ENCODE measurements at regions not wholly inside any gene's neighbourhood (a gene's known extent, or its start where the extent isn't known, plus 50 kb on each side); places are given as distances from the start of the nearest gene placed in this dataset.

GRCh38 chrX:111013778-111014455 is 82.1 kb upstream of the PAK3 start:
- POLR2A ChIA-PET (ENCODE audit: unreplicated experiment) = no interaction called here

More at GRCh38 chrX:111013778-111014455, 82.1 kb upstream of the PAK3 start:
- no peak overlapping the region for H2AK5ac ChIP-seq (ENCODE audit: low read depth, low read length)
- DNase-seq (no peak), ATAC-seq (ENCODE audit: low read depth) (no peak)
- H3K9me1 ChIP-seq (ENCODE audit: insufficient read depth, low read length) = no peaks in the 10 kb centered on the region
- H4K8ac ChIP-seq (ENCODE audit: low read depth in 2 of 2, low read length in 2 of 2) = no peak overlapping the region
- no peak overlapping the region for H4K5ac ChIP-seq (ENCODE audit: low read depth, low read length)
- intact Hi-C loops (cut with micrococcal nuclease) (no loop called here), in situ Hi-C loops (cut with MboI; ENCODE audit: low sequenced_read_pairs) (no loop called here), dilution Hi-C loops (cut with HindIII; ENCODE audit: low sequenced_read_pairs, unreplicated experiment) (no loop called here)
- CTCF ChIA-PET = no interaction called here
- no peaks in the 10 kb centered on the region for H3K9me3 ChIP-seq (ENCODE audit: control insufficient read depth, insufficient read depth, low read length)
- TF ChIP-seq BHLHE40 (IDR thresholded peaks at IDR 0.05; ENCODE audit: low read depth, low read length) (no peak), CTCF (conservative IDR thresholded peaks at IDR 0.05; ENCODE audit: low read depth, low read length) (no peak), MXI1 (IDR thresholded peaks at IDR 0.05; ENCODE audit: borderline replicate concordance, low read depth, low read length) (no peak), CHD1 (IDR thresholded peaks at IDR 0.05; ENCODE audit: low read depth, low read length) (no peak), RCOR1 (IDR thresholded peaks at IDR 0.05; ENCODE audit: insufficient replicate concordance, low read length) (no peak), RAD21 (IDR thresholded peaks at IDR 0.05; ENCODE audit: low read length) (no peak), MAZ (IDR thresholded peaks at IDR 0.05; ENCODE audit: borderline replicate concordance, low read depth, low read length) (no peak), POLR2A (IDR thresholded peaks at IDR 0.05; ENCODE audit: low read depth, low read length) (no peak), SMC3 (IDR thresholded peaks at IDR 0.05; ENCODE audit: low read depth, low read length) (no peak), MAFK (IDR thresholded peaks at IDR 0.05; ENCODE audit: low read depth, low read length) (no peak), RFX5 (IDR thresholded peaks at IDR 0.05; ENCODE audit: low read depth, low read length) (no peak), ELK1 (IDR thresholded peaks at IDR 0.05; ENCODE audit: borderline replicate concordance, low read depth, low read length) (no peak), CEBPB (IDR thresholded peaks at IDR 0.05; ENCODE audit: low read depth, low read length) (no peak), USF2 (IDR thresholded peaks at IDR 0.05; ENCODE audit: low read depth, low read length) (no peak), FOS (IDR thresholded peaks at IDR 0.05; ENCODE audit: low read depth, low read length) (no peak), NFE2L2 (IDR thresholded peaks at IDR 0.05; ENCODE audit: low read depth, low read length) (no peak)
- H2AK9ac ChIP-seq (replicated peaks; ENCODE audit: low read depth, low read length, poor library complexity) = no peak overlapping the region
- H2BK120ac ChIP-seq (ENCODE audit: low read depth, low read length) = no peak overlapping the region
- no peak overlapping the region for H2BK5ac ChIP-seq (ENCODE audit: low read depth, low read length, poor library complexity, severe bottlenecking)
- H4K20me1 ChIP-seq (ENCODE audit: insufficient read depth, low read length) = no peaks in the 10 kb centered on the region
- no peak overlapping the region for H3K23ac ChIP-seq (ENCODE audit: low read depth, low read length)
- no peak overlapping the region for H3K4me3 ChIP-seq (ENCODE audit: insufficient read depth, low read depth, low read length)
- no peak overlapping the region for H3K9ac ChIP-seq (ENCODE audit: low read depth, low read length)
- H3K27me3 ChIP-seq (ENCODE audit: control insufficient read depth, insufficient read depth, low read length) = peaks cover 9% of the 10 kb centered on the region
- H3K79me1 ChIP-seq (ENCODE audit: low read depth in 1 of 2, low read length in 2 of 2) = no peaks in the 10 kb centered on the region
- H3K4me2 ChIP-seq (ENCODE audit: low read depth, low read length) = no peak overlapping the region
- no peak overlapping the region for H3K4ac ChIP-seq (ENCODE audit: low read depth, low read length)
- no peak overlapping the region for H4K91ac ChIP-seq (ENCODE audit: insufficient read depth, low read depth, low read length)
- H3K36me3 ChIP-seq (ENCODE audit: control insufficient read depth, insufficient read depth, low read length) = no peaks in the 10 kb centered on the region
- BruUV-seq (replicated peaks) = no TSS peak
- no peak overlapping the region for H3K27ac ChIP-seq (ENCODE audit: insufficient read depth, low read length)
- H3K14ac ChIP-seq (replicated peaks; ENCODE audit: low read depth, low read length) = no peak overlapping the region
- H3K18ac ChIP-seq (ENCODE audit: low read depth, low read length) = no peak overlapping the region
- H3K4me1 ChIP-seq (ENCODE audit: control insufficient read depth, insufficient read depth, low read length) = no peaks in the 10 kb centered on the region
- no peak overlapping the region for H2BK15ac ChIP-seq (ENCODE audit: low read depth, low read length)
- no peak overlapping the region for H3K56ac ChIP-seq (ENCODE audit: extremely low read depth, insufficient read depth, low read length)
- no peak overlapping the region for H2AFZ ChIP-seq (replicated peaks; ENCODE audit: low read length, poor library complexity)
- 38% methylated on average over 1 of the region's 3 CpGs; no CpG with 5 or more reads in 1 of the 2 experiments for WGBS, 2 experiments (ENCODE audit: extremely low coverage in 2 of 2, insufficient read length in 1 of 2)
- H2BK20ac ChIP-seq (ENCODE audit: low read depth, low read length) = no peak overlapping the region
